ENCODE measurements at regions not wholly inside any gene's neighbourhood (a gene's known extent, or its start where the extent isn't known, plus 50 kb on each side); places are given as distances from the start of the nearest gene placed in this dataset.

DNA sequence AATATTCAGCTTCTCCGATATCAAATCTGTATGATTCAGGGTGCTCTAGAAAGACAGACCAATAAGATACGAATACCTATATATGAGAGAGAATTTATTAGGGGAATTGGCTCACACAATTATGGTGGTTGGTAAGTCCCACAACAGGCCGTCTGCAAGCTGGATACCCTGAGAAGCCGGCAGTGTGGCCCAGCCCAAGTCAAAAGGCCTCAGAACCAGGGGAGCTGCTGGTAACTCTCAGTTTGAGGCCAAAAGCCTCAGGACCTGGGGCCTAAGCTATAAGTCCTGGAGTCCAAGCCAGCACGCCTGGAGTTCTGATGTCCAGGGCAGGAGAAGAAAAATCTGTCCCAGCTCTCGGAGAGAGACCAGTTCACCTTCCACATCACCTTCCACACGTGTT lies 318.7 kb downstream of the BRD1 start:
- DNase-seq (ENCODE audit: low read depth in 1 of 2, low spot score in 1 of 2): no peak
- no peak for TF ChIP-seq JUND (IDR thresholded peaks at IDR 0.05; ENCODE audit: low read depth)
- in situ Hi-C loops (cut with HindIII; ENCODE audit: low pct_unique_long_range_greater_than_20kb, low sequenced_read_pairs): no loop called here

DNA sequence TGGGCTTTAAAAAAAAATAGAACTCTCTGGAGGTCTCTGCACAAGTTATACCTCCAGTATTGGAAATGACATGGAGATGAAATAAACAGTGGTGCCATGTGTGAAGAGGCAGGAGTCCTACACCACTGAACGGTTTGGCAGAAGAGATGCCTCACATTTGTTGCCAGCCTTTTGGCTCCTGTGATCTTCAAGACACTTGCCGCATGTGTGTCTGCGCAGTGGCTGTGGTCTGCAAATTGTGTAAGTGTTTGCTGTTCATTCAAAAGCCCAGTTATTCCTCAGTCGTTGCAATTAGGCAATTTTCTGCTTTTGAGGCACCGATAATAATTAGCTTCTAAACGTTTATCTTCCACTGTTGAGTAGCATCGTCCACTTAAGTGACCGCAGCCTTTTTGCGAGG lies 319.1 kb downstream of the BRD1 start:
- no peak for TF ChIP-seq JUND (IDR thresholded peaks at IDR 0.05; ENCODE audit: low read depth)
- in situ Hi-C loops (cut with HindIII; ENCODE audit: low pct_unique_long_range_greater_than_20kb, low sequenced_read_pairs): no loop called here
- no peak for DNase-seq (ENCODE audit: low read depth in 1 of 2, low spot score in 1 of 2)

DNA sequence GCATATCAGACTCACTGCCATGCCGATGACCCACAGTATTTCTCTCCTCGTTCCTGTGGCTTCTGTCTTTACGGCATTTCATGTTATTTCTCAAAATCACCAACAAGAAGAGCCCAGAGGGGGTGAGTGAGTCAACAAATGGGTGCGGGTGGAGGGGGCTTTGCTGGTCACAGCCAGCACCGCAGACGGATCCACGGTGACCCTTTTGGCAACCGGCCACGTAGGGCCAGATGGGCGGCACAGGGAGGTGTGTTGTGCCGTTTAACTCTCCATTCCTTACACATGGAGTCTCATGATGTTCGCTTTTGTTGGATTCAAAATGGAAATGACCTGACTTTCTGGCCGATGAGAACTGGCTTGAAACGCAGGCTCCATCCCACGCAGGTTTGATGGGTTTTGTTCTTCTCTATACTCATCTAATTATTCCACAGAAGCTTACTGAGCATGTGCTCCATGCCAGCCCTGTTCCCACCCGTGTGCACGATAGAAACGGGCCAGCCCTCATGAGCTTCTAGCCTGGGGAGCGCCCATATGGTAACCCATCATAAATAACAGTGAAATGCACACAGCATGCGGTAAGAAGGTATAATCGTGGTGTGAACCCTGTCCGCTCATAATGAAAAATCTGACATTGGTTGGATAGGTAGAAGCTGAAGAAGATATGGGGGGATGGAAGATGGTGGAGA lies 319.9 kb downstream of the BRD1 start:
- TF ChIP-seq JUND (IDR thresholded peaks at IDR 0.05; ENCODE audit: low read depth): no peak
- DNase-seq (ENCODE audit: low read depth in 1 of 2, low spot score in 1 of 2): no peak
- in situ Hi-C loops (cut with HindIII; ENCODE audit: low pct_unique_long_range_greater_than_20kb, low sequenced_read_pairs): no loop called here

DNA sequence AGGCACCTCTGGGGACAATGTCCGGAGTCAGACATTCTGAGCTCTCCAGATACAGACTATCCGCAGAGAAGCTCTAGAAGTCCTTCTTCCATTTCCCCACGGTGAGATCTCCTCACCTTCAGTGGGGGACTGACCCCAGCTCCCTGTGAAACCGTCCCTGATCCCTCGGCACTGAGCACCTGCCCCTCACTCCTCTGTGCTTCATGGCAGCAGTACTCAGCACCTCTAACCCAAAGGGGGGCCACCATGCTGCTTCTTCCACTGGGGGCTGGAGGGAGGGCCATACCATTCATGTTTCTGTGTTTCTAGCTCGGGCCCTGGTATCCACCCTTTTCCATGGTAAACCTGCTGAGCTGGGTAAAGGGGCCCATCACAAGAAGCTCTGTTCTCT lies 321.7 kb downstream of the BRD1 start:
- TF ChIP-seq JUND (IDR thresholded peaks at IDR 0.05; ENCODE audit: low read depth): no peak
- in situ Hi-C loops (cut with HindIII; ENCODE audit: low pct_unique_long_range_greater_than_20kb, low sequenced_read_pairs): no loop called here
- DNase-seq (ENCODE audit: low read depth in 1 of 2, low spot score in 1 of 2): no peak

DNA sequence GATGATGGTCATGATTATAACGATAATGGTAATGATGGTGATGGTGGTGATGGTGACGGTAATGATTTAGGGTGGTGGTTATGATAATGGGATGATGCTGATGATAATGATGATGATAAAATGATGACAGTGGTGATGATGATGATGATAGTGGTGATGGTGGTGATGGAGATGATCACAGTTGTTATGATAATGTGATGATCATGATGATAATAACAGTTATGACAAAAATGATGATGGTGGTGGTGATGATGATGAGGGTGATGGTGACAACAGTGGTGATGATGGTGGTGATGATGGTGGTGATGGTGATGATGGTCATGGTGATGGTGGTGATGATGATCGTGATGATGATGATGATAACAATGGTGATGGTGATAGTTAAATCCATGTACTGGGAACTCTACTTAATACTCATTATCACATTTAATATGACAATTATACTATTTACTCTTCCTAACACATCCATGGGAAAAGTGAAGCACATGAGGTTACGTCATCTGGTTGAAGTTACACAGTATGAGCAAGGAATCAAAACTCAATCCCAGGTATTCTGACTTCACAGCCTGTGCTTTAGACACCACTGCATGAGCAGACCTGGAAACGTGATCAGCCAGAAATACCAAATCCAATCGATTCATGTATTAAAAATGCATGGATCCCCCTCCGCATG lies 322.2 kb downstream of the BRD1 start:
- no peak for DNase-seq (ENCODE audit: low read depth in 1 of 2, low spot score in 1 of 2)
- no peak for TF ChIP-seq JUND (IDR thresholded peaks at IDR 0.05; ENCODE audit: low read depth)
- in situ Hi-C loops (cut with HindIII; ENCODE audit: low pct_unique_long_range_greater_than_20kb, low sequenced_read_pairs): no loop called here

DNA sequence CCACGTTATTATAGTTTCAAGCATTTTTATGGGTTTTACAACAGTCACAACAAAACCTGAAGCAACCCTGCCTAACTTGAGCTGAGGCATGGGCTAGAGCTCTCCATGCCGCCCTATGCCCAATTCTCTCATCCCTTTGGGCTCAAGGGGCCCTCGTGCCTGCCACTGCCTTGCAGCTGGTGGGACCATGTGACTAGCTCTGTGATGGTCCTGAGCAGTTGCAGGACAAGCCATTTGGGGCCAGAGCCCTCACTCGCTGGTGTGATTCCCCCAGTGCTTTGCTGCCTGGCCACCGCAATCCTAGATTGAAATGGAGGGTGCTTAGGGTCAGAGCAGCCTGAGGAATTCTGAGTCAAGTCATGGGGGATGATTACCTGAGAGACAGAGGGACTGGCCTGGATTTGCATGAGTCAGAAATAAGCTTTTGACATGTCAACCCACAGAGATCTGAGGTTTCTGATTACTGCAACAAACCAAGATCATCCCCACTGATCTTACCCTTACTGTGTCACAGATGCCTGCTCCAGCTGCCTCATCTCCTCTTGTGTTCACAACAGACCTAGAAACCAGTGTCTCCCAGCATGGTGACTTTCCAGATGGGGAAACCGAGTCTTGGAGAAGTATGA lies 323.7 kb downstream of the BRD1 start:
- TF ChIP-seq JUND (IDR thresholded peaks at IDR 0.05; ENCODE audit: low read depth): no peak
- in situ Hi-C loops (cut with HindIII; ENCODE audit: low pct_unique_long_range_greater_than_20kb, low sequenced_read_pairs): no loop called here
- no peak for DNase-seq (ENCODE audit: low read depth in 1 of 2, low spot score in 1 of 2)

DNA sequence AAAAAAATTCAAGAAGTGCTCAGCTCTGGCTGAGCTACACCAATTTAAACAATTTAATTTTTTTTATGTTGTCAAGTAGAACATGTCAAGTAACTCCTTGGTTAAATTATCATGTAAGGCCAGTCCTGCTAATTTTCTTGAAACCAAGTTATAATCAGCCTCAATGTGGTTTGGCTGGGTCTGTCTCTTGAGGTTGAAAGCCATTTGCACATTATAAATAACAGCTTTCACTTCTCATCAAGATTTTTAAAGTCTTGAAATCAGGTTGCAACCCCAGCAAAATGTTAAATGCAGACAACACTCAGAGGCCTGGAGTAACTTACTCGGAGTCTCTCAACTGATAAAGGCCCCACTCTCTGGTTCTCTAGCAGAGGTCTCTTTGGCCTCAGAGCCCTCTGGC lies 324.4 kb downstream of the BRD1 start:
- no peak for TF ChIP-seq JUND (IDR thresholded peaks at IDR 0.05; ENCODE audit: low read depth)
- in situ Hi-C loops (cut with HindIII; ENCODE audit: low pct_unique_long_range_greater_than_20kb, low sequenced_read_pairs): no loop called here
- no peak for DNase-seq (ENCODE audit: low read depth in 1 of 2, low spot score in 1 of 2)

DNA sequence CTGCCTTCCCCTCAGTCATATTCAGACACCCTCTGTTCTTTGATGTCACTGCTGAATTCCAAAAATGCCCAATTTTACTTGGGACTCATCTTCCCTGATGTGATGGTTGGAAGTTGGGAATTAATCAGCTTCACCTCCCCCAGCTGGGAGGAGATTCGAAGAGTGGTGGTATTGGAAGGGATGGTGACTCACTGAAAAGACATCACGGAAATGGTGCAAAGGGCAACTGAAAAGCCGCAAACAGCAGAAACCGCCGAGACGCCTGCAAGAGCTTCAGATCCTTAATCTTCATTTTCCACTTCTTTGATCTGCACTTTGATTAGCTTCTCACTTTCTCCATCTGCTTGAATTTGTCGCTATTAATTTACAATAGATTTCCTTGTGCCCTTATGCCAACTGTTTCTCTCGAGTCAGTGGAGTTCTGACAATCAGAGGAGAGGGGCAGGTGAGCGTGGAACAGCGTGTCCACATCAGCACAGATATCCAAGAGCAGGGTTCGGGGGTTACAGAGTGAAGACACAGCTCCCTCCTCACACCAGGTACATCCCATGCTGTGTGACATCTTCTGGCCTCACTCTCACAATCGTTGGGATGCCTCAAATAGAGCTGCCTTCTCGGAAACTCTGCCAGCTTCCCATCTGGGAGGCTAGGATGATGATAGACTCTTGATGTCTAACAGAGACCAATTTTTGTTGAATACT lies 325.4 kb downstream of the BRD1 start:
- DNase-seq (ENCODE audit: low read depth in 1 of 2, low spot score in 1 of 2): no peak
- in situ Hi-C loops (cut with HindIII; ENCODE audit: low pct_unique_long_range_greater_than_20kb, low sequenced_read_pairs): no loop called here

DNA sequence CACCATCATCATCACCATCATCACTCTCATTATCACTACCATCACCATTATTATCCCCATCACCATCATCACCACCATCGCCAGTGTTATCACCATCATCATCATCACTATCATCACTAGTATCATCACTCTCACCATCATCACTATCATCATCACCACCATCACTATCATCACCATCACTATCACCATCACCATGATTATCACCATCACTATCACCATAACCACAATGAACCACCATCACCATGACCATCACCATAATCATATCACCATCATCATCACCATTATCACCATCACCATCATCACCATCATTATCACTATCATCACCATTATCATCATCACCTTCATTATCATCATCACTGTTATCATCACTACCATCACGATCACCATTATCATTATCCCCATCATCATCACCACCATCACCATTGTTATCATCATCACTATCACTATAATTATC lies 326.7 kb downstream of the BRD1 start:
- in situ Hi-C loops (cut with HindIII; ENCODE audit: low pct_unique_long_range_greater_than_20kb, low sequenced_read_pairs): no loop called here
- no peak for TF ChIP-seq JUND (IDR thresholded peaks at IDR 0.05; ENCODE audit: low read depth)
- no peak for DNase-seq (ENCODE audit: low read depth in 1 of 2, low spot score in 1 of 2)

More for the DNA sequence above, 325.4 kb downstream of the BRD1 start:
- no peak for TF ChIP-seq JUND (IDR thresholded peaks at IDR 0.05; ENCODE audit: low read depth)

DNA sequence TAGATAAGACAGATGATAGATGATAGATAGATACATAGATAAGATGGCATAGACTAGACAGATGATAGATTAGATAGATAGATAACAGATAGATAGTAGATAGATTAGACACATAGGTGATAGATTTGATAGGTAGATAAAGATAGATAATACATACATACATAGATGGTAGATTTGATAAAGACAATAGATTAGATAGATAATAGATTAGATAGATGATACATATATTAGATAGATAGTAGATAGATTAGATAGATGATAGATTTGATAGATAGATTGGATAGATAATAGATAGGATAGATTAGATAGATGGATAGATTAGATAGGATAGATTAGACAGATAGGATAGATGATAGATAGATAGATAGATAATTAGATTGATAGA lies 327.6 kb downstream of the BRD1 start:
- no peak for DNase-seq (ENCODE audit: low read depth in 1 of 2, low spot score in 1 of 2)
- in situ Hi-C loops (cut with HindIII; ENCODE audit: low pct_unique_long_range_greater_than_20kb, low sequenced_read_pairs): no loop called here
- TF ChIP-seq JUND (IDR thresholded peaks at IDR 0.05; ENCODE audit: low read depth): no peak

DNA sequence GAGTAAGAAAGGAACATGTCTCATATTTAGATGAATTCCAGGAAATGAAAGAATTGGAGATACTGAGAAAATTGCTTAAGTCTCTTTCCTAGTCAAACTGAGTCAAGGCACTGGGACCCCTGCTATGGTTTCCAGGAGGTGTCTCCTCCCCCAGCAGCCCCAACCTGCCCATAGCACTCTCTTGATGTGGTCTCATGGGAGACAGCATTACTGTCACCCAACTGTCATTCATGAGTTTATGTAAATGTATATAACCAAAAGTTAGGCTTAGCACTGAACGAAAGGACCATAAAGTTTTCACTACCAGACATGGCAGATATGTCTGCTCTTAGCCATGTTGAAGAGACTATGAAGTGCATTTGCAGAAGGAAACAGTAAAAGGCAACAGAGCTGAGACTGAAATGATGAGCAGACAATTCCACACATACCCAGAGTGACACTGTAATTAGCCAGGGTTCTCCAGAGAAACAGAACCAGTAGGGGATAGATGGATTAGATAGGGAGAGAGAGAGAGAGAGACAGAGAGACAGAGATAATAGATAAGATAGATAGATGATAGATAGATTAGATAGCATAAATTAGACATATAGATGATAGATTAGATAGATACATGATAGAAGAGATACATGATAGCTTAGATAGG lies 328.1 kb downstream of the BRD1 start:
- in situ Hi-C loops (cut with HindIII; ENCODE audit: low pct_unique_long_range_greater_than_20kb, low sequenced_read_pairs): no loop called here
- peak in 1 of 2 experiments; percentile 14 for DNase-seq (ENCODE audit: low read depth in 1 of 2, low spot score in 1 of 2)
- no peak for TF ChIP-seq JUND (IDR thresholded peaks at IDR 0.05; ENCODE audit: low read depth)

DNA sequence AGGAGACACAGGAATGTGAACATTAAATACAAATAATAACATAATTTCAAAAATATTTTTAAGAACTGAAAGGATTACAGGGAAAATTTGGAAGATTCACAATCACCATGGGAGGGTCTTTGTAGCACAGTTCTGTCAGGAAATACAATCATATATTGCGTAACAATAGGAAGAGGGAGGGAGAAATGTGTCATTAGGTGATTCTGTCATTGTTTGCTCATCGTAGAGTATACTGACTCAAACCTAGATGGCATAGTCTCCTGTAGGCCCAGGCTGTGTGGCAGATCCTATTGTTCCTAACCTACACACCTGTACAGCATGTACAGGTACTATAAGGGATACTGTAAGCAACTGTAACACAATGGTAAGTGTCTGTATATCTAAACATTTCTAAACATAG lies 330.4 kb downstream of the BRD1 start:
- DNase-seq (ENCODE audit: low read depth in 1 of 2, low spot score in 1 of 2): no peak
- in situ Hi-C loops (cut with HindIII; ENCODE audit: low pct_unique_long_range_greater_than_20kb, low sequenced_read_pairs): no loop called here
- TF ChIP-seq JUND (IDR thresholded peaks at IDR 0.05; ENCODE audit: low read depth): no peak
